Heart right ventricle (tissue), 16 donors: ENCODE measurements at regions not wholly inside any gene's neighbourhood (a gene's known extent, or its start where the extent isn't known, plus 50 kb on each side); places are given as distances from the start of the nearest gene placed in this dataset.

Source experiments
- ATAC-seq, 8 donors: fragments of 200-7000 bp; cut with Tn5 transposase; one replicate each; pipeline ENCODE4 v1.9.1; 2020; ENCODE audit warnings: mild to moderate bottlenecking in 8 of 8, moderate library complexity in 8 of 8, moderate number of reproducible peaks in 1 of 8
- DNase-seq, 2 donors: peaks; one replicate each; pipeline ENCODE4 v3.0.0-alpha.2; 2020
- H3K27ac ChIP-seq, 10 donors: fragments of 200-600 bp; sonication (generic) in 2 of 10; one replicate each; pipeline versions ENCODE4 v1.5.0 to v1.8.0; 2020 to 2022; ENCODE audit warnings: mild to moderate bottlenecking in 3 of 10
- H3K27me3 ChIP-seq, 7 donors: fragments of 200-600 bp; one replicate each; pipeline ENCODE4 v1.8.0; 2021 to 2022; ENCODE audit warnings: mild to moderate bottlenecking in 2 of 7
- H3K36me3 ChIP-seq, 9 donors: fragments of 200-600 bp; sonication (generic) in 1 of 9; one replicate each; pipeline versions ENCODE4 v1.5.0 to v1.8.0; 2020 to 2022; ENCODE audit warnings: mild to moderate bottlenecking in 2 of 9
- H3K4me1 ChIP-seq, 9 donors: fragments of 200-600 bp; sonication (generic) in 1 of 9; one replicate each; pipeline versions ENCODE4 v1.5.0 to v1.8.0; 2020 to 2022; ENCODE audit warnings: mild to moderate bottlenecking in 4 of 9
- H3K4me3 ChIP-seq, 10 donors: fragments of 200-600 bp; sonication (generic) in 2 of 10; one replicate each; pipeline versions ENCODE4 v1.5.0 to v1.8.0; 2020 to 2022; ENCODE audit warnings: mild to moderate bottlenecking in 7 of 10, moderate library complexity in 2 of 10
- H3K9me3 ChIP-seq, 11 donors: fragments of 200-600 bp in 10 of 11; sonication (generic) in 2 of 11; one replicate each; pipeline versions ENCODE4 v1.5.0 to v1.8.0; 2013 to 2022; ENCODE audit warnings: mild to moderate bottlenecking in 2 of 11, control low read depth in 1 of 11, moderate library complexity in 1 of 11
- WGBS, 2 donors: extraction: QIAGEN DNeasy Blood & Tissue Kit; methylation state at CpG; one replicate each; pipeline ENCODE4 v1.1.7; 2013; ENCODE audit warnings: inconsistent platforms in 1 of 2; 5-methylcytosine and 5-hydroxymethylcytosine counted together
- intact Hi-C, 10 donors: fragments of 100-400 bp; cut with DNase I; formaldehyde crosslinking; loops; one replicate each; pipeline versions ENCODE4 v1.11.1 to v1.14.2; 2022
- TF ChIP-seq, protein P1 (sequence below), 9 donors: fragments of 200-600 bp; sonication (generic) in 2 of 9; IDR thresholded peaks; one replicate each; pipeline versions ENCODE4 v1.5.0 to v1.8.0; 2021 to 2022; ENCODE audit warnings: antibody characterized with exemption in 9 of 9, mild to moderate bottlenecking in 5 of 9, moderate library complexity in 1 of 9
- donor health status: Arrhythmogenic right ventricular cardiomyopathy.
- donor health status: ischemic (EF 13 %, LVEDD 7.1; RV severe dilation, severe dysfunction).
- donor health status: healthy with polysubstance abuse.
- donor health status: DM: no; HTN: yes; CAD: no.
- donor health status: DM: no; HTN: no; CAD: no.
- donor health status: ischemic (EF 25% LVEDD 6.9; RV normal size, moderate dysfunction).
- donor health status: ischemic (EF 25% LVEDD 5.7; RV mildly dilated, moderate dysfunction).
- donor health status: healthy.
- donor health status: DM: yes; HTN: yes; CAD: no.
- donor health status: Ischemic cardiomyopathy.
- donor health status: ischemic (EF 35%, LVEDD 5.7; RV mildly dilated, moderate dysfunction).
- donor health status: nonischemic (EF 11% LVEDD 7.7; RV severe dilation, severe dysfunction).
- donor health status: DM: yes; HTN: yes; CAD: no.
- donor health status: PGD.
- donor health status: ischemic (EF 29% LVEDD 5.4; RV normal size, mild dysfunction).
- donor health status: nonischemic (EF 23%, LVEDD 6.1; RV moderate dilation, normal function).

DNA sequence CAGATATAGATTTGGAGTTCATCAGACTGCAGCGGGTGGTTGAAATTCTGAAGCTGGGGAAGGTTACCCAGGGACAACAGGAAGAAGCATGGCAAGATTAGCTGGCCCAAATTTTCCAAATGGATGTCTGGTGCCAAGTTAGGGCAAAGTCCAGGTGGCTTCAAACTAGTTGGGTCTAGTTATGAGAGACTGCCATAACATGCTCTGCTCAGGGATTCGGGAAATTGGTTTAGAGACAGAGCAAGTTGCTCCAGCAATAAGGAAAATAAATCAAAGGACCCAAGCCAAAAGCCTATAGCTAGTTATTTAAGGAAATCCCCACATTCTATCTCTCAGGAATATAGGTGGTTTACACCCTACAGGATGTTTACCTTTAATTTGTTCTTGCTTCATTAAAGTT lies 125.7 kb upstream of the BTG1 start:
- Histone ChIP-seq H3K27ac (no peak overlapping the region), H3K4me1 (peaks cover 0 to 4% (median 0%) of the 10 kb centered on the region in 9 donors), H3K36me3 (no peaks in the 10 kb centered on the region), H3K4me3 (no peak overlapping the region), H3K27me3 (no peaks in the 10 kb centered on the region), H3K9me3 (no peaks in the 10 kb centered on the region)
- ATAC-seq (no peak), DNase-seq (no peak)
- TF ChIP-seq, protein P1, sequence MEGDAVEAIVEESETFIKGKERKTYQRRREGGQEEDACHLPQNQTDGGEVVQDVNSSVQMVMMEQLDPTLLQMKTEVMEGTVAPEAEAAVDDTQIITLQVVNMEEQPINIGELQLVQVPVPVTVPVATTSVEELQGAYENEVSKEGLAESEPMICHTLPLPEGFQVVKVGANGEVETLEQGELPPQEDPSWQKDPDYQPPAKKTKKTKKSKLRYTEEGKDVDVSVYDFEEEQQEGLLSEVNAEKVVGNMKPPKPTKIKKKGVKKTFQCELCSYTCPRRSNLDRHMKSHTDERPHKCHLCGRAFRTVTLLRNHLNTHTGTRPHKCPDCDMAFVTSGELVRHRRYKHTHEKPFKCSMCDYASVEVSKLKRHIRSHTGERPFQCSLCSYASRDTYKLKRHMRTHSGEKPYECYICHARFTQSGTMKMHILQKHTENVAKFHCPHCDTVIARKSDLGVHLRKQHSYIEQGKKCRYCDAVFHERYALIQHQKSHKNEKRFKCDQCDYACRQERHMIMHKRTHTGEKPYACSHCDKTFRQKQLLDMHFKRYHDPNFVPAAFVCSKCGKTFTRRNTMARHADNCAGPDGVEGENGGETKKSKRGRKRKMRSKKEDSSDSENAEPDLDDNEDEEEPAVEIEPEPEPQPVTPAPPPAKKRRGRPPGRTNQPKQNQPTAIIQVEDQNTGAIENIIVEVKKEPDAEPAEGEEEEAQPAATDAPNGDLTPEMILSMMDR (IDR thresholded peaks at IDR 0.05): no peak
- intact Hi-C loops: no loop called here
- 96 to 97% methylated on average over 2 of the region's 2 CpGs for WGBS, 2 donors

DNA sequence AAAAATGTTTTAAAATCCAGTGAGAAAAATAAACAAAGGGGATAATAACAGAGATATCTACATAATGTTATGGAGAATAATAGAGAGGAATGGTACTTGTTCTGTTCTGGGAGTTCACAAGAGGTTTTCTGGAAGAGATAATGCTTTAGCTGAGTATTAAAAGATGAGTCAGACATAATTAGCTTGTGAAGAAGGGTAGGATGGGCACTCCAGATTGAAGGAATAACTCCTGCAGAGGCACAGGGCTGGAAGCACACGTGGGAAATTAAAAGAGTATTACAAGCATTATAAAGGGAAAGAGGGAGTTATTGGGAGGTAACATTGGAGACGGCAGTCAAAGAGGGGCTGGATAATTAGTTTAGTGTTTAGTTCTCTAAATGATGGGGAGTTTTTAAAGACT lies 124.9 kb upstream of the BTG1 start:
- H3K4me3 ChIP-seq: no peak overlapping the region
- H3K36me3 ChIP-seq: no peaks in the 10 kb centered on the region
- H3K9me3 ChIP-seq: no peaks in the 10 kb centered on the region
- TF ChIP-seq, protein P1 (IDR thresholded peaks at IDR 0.05): no peak
- peaks cover 0 to 2% (median 0%) of the 10 kb centered on the region in 9 donors for H3K4me1 ChIP-seq
- H3K27ac ChIP-seq: no peak overlapping the region
- intact Hi-C loops: no loop called here
- ATAC-seq: no peak
- no peaks in the 10 kb centered on the region for H3K27me3 ChIP-seq
- no peak for DNase-seq
- 94 to 95% methylated on average over 2 of the region's 2 CpGs for WGBS, 2 donors

DNA sequence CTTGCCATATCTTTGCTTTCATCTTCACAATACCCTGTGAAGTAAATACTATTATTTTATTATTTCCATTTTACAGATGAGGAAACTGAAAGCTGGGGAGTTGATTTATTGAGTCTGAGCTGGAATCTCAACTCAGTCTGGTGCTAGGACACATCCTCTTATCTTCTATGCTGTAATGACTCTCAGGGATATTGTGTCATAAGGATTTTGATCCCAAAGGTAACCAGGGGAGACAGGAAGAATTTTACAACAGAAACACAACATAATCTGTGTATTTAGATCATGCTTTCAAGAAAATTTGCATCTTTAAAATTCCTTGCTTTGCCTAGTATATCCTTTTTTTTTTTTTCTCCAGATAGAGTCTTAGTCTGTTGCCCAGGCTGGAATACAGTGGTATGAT lies 123.3 kb upstream of the BTG1 start:
- intact Hi-C loops: no loop called here
- TF ChIP-seq, protein P1 (IDR thresholded peaks at IDR 0.05): no peak
- ATAC-seq (no peak), DNase-seq (no peak)
- H3K27ac ChIP-seq: no peak overlapping the region
- H3K9me3 ChIP-seq: no peaks in the 10 kb centered on the region
- H3K36me3 ChIP-seq: no peaks in the 10 kb centered on the region
- H3K27me3 ChIP-seq: no peaks in the 10 kb centered on the region
- H3K4me1 ChIP-seq: no peaks in the 10 kb centered on the region
- H3K4me3 ChIP-seq: no peak overlapping the region

DNA sequence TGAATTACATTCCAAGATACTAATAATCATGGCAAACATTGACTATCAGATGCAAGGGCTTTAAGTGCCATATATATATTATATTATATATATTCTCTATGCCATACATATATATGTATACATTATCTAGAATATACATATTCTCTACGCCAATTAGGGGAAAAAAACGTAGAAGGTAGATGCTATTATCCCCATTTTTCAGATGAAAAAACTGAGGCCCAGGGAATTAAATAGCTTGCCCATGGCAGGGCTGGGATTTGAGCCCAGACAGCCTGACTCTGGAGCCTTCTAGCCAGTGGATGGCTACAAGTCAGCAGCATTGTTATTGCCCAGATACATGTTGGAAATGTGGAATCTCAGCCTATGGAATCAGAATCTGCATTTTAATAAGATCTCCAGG lies 116.0 kb upstream of the BTG1 start:
- no peaks in the 10 kb centered on the region for H3K9me3 ChIP-seq
- peaks cover 0 to 7% (median 0%) of the 10 kb centered on the region in 9 donors for H3K4me1 ChIP-seq
- WGBS, 2 donors: 92 to 95% methylated on average over 2 of the region's 2 CpGs
- DNase-seq: no peak
- no peaks in the 10 kb centered on the region for H3K27me3 ChIP-seq
- H3K4me3 ChIP-seq: no peak overlapping the region
- H3K36me3 ChIP-seq: no peaks in the 10 kb centered on the region
- intact Hi-C loops: no loop called here
- ATAC-seq: no peak
- TF ChIP-seq, protein P1 (IDR thresholded peaks at IDR 0.05): no peak
- H3K27ac ChIP-seq: no peak overlapping the region

DNA sequence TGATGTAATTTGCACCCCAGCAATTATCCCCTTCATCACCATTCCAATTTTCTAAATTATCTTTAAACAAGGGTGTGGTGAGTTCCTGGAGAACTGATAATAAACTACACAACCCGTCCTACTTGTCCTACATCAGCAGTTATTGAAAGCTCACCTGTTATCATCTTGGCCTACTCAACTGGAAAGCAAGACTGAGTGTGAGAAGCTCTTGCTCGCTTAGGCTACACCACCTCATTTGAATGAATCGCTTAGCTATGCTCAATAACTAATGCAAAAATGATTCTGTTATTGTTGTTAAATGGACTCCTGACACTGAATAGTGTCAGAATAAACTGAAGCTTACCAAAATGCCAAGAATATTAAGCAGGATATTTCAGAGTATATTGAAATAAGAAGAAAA lies 115.4 kb upstream of the BTG1 start:
- Histone ChIP-seq H3K27ac (no peak overlapping the region), H3K4me1 (peaks cover 0 to 7% (median 0%) of the 10 kb centered on the region in 9 donors), H3K36me3 (no peaks in the 10 kb centered on the region), H3K9me3 (no peaks in the 10 kb centered on the region), H3K4me3 (no peak overlapping the region), H3K27me3 (no peaks in the 10 kb centered on the region)
- ATAC-seq (no peak), DNase-seq (no peak)
- TF ChIP-seq, protein P1 (IDR thresholded peaks at IDR 0.05): no peak
- intact Hi-C loops: no loop called here
- WGBS, 2 donors: 88 to 93% methylated on average over 3 of the region's 3 CpGs
